ENCODE measurements at regions not wholly inside any gene's neighbourhood (a gene's known extent, or its start where the extent isn't known, plus 50 kb on each side); places are given as distances from the start of the nearest gene placed in this dataset.

- Histone ChIP-seq H3K27me3 (peaks cover 0 to 8% of the 10 kb centered on the region in 2 donors), H3K4me1 (no peaks in the 10 kb centered on the region), H3K36me3 (no peaks in the 10 kb centered on the region), H3K27ac (no peak overlapping the region), H3K9me3 (no peaks in the 10 kb centered on the region), H3K4me3 (no peak overlapping the region)
- intact Hi-C loops (cut with DNase I; ENCODE audit: low total_unique reads) = no loop called here
- DNase-seq = no peak
- TF ChIP-seq, protein P1, sequence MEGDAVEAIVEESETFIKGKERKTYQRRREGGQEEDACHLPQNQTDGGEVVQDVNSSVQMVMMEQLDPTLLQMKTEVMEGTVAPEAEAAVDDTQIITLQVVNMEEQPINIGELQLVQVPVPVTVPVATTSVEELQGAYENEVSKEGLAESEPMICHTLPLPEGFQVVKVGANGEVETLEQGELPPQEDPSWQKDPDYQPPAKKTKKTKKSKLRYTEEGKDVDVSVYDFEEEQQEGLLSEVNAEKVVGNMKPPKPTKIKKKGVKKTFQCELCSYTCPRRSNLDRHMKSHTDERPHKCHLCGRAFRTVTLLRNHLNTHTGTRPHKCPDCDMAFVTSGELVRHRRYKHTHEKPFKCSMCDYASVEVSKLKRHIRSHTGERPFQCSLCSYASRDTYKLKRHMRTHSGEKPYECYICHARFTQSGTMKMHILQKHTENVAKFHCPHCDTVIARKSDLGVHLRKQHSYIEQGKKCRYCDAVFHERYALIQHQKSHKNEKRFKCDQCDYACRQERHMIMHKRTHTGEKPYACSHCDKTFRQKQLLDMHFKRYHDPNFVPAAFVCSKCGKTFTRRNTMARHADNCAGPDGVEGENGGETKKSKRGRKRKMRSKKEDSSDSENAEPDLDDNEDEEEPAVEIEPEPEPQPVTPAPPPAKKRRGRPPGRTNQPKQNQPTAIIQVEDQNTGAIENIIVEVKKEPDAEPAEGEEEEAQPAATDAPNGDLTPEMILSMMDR (IDR thresholded peaks at IDR 0.05) = no peak
- TF ChIP-seq POLR2A (IDR thresholded peaks at IDR 0.05) = no peak
These were observed 128.0 kb upstream of the NKX1-1 start for GRCh38 chr4:1534095-1534872.

GRCh38 chr4:1533501-1534064, 127.3 kb upstream of the NKX1-1 start:
- intact Hi-C loops (cut with DNase I; ENCODE audit: low total_unique reads) = no loop called here
- no peak for DNase-seq

DNA sequence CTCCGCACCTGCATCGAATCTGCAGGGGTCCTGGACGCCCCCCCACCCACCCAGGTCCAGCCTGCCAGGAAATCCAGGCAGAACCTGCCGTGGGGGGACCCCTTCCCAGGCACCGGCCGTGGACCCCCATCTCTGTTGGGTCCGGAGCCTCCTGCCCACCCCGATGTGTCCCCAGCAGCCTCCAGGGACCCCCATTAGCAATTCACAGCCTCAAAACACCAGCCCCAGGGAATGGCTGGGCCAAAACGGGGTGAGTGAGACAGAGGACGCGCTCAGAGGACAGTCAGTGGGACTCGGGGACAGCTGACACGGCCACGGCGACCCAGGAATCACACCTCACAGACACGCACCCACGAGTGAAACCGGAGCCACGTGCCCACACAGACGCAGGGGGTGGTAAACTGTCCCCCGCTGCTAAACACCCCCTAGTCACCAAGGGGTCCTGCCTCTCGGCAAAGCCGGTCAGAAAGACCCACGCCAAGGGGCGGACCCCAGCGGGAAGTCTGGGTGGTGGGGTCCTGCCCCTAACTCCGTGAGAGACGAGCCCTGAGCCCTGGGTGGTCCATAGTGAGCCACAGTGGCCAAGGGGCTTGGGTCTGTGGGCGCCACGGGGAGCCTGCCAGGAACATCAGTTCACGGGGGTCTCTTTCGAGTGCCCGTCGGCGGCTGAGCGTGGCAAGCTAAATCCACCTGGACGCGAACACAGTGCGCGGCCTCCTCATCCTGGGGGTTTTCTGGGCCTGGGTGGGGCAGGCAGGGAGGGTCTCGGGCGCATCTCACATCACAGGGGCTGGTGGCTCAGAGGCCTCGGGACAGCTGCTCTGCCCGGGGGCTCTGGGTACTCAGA, 126.5 kb upstream of the NKX1-1 start:
- no peaks in the 10 kb centered on the region for H3K4me1 ChIP-seq
- peaks cover 0 to 8% of the 10 kb centered on the region in 2 donors for H3K27me3 ChIP-seq
- TF ChIP-seq POLR2A (IDR thresholded peaks at IDR 0.05) = no peak
- TF ChIP-seq, protein P1 (IDR thresholded peaks at IDR 0.05) = no peak
- no peaks in the 10 kb centered on the region for H3K9me3 ChIP-seq
- intact Hi-C loops (cut with DNase I; ENCODE audit: low total_unique reads) = no loop called here
- DNase-seq = no peak
- no peaks in the 10 kb centered on the region for H3K36me3 ChIP-seq
- H3K4me3 ChIP-seq = no peak overlapping the region
- H3K27ac ChIP-seq = no peak overlapping the region

More at GRCh38 chr4:1533501-1534064, 127.3 kb upstream of the NKX1-1 start:
- TF ChIP-seq POLR2A (IDR thresholded peaks at IDR 0.05) = no peak
- TF ChIP-seq, protein P1 (IDR thresholded peaks at IDR 0.05) = no peak
- no peaks in the 10 kb centered on the region for H3K36me3 ChIP-seq
- no peaks in the 10 kb centered on the region for H3K4me1 ChIP-seq
- H3K27me3 ChIP-seq = peaks cover 0 to 8% of the 10 kb centered on the region in 2 donors
- no peak overlapping the region for H3K4me3 ChIP-seq
- H3K27ac ChIP-seq = no peak overlapping the region
- no peaks in the 10 kb centered on the region for H3K9me3 ChIP-seq

DNA sequence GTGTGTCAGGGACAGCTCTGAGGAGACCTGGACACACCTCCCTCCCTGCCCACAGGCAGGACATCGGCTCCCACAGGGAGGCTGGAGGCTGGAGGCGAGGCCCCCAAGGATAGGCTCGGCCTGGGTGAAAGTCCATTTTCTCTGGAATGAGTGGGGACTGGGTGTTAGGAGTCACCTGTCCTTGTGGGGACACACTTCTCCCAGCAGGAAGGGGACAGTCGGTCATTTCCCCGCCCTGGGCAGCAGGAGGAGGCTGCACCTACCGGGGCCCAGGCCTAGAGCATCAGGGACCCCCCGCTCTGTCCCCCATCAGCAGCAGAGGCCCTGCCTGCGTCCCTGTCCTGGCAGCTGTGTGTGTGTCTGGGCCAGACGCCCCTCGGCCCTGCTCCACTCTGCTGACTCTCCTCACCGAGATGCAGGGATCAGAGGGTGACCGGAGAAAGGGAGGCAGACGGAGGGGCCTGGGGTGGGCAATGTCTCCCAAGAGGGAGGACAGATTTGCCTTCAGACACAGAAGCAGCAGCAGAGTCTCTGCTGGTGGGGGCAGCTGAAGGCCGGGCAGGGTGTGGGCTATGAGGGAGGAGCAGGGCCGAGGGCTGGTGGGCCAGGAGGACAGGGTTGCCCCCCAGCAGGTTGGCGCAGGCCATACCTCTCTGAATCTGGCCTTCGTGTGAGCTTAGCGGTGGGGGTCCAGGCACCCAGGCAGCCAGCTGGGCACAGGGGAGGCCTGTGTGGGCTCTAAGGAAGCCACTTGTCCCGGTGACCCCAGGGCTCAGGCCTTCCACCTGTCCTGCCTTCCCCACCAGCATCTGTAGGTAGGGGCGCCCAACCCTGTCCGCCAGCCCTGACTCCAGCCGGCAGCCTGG, 125.7 kb upstream of the NKX1-1 start:
- no peak overlapping the region for H3K4me3 ChIP-seq
- no peak for TF ChIP-seq POLR2A (IDR thresholded peaks at IDR 0.05)
- TF ChIP-seq, protein P1 (IDR thresholded peaks at IDR 0.05) = no peak
- no peak for DNase-seq
- no peaks in the 10 kb centered on the region for H3K9me3 ChIP-seq
- no peaks in the 10 kb centered on the region for H3K4me1 ChIP-seq
- intact Hi-C loops (cut with DNase I; ENCODE audit: low total_unique reads) = no loop called here
- H3K27me3 ChIP-seq = peaks cover 0 to 8% of the 10 kb centered on the region in 2 donors
- H3K27ac ChIP-seq = no peak overlapping the region
- H3K36me3 ChIP-seq = no peaks in the 10 kb centered on the region

Data from uterus (tissue), 3 donors.